A549 (cell line): ENCODE measurements at regions not wholly inside any gene's neighbourhood (a gene's known extent, or its start where the extent isn't known, plus 50 kb on each side); places are given as distances from the start of the nearest gene placed in this dataset.
A peak's percentile ranks its signal among the peaks of the same experiment; 100 is the strongest.

Source experiments
- ATAC-seq, 2 experiments: fragments of 200-7000 bp in 1 of 2; fragments of >200 bp in 1 of 2; cut with Nextera tagmentation in 1 of 2; cut with Tn5 transposase in 1 of 2; 3 replicates each; pipeline versions ENCODE4 v1.8.0 to v1.9.1; 2018 to 2020; ENCODE audit warnings: mild to moderate bottlenecking in 1 of 2, moderate library complexity in 1 of 2
- CTCF ChIA-PET: fragments of 300-600 bp; sonication (Branson Sonifier 250); formaldehyde crosslinking; extraction: SDS; loops from one replicate; lab custom pipeline; 2021; ENCODE audit warnings: antibody characterized with exemption, inconsistent platforms; lab: Yijun Ruan, JAX
- POLR2A ChIA-PET: fragments of 350-600 bp; formaldehyde crosslinking; extraction: SDS; loops from one replicate; lab custom pipeline; 2021; ENCODE audit warnings: antibody characterized with exemption, inconsistent platforms; lab: Yijun Ruan, JAX
- DNase-seq, 2 experiments: peaks; one replicate each; pipeline versions ENCODE4 v3.0.0 to v3.0.0-alpha.2; 2011 to 2016; ENCODE audit warnings: low read depth in 1 of 2, low spot score in 1 of 2
- FAIRE-seq: peaks from 2 replicates; lab custom pipeline; 2011; peaks lifted over from hg19 to GRCh38; lab: Jason Lieb, UNC
- H3K27ac ChIP-seq, 2 experiments: fragments of >200 bp; sonication (Bioruptor Twin); formaldehyde crosslinking; 3 replicates each; pipeline ENCODE4 v1.5.1; 2016 to 2017
- H3K4me1 ChIP-seq: fragments of >200 bp; sonication (Bioruptor Twin); formaldehyde crosslinking; 3 replicates; pipeline ENCODE4 v1.6.1; 2016
- H3K4me2 ChIP-seq: fragments of >200 bp; sonication (Bioruptor Twin); formaldehyde crosslinking; 3 replicates; pipeline ENCODE4 v1.6.1; 2016
- H3K4me3 ChIP-seq: fragments of >200 bp; sonication (Bioruptor Twin); formaldehyde crosslinking; 3 replicates; pipeline ENCODE4 v1.5.1; 2016
- H3K9me3 ChIP-seq: fragments of >200 bp; sonication (Bioruptor Twin); formaldehyde crosslinking; 3 replicates; pipeline ENCODE4 v1.6.1; 2016
- EHF ChIP-seq: fragments of 250-450 bp; sonication (Bioruptor Pico); IDR thresholded peaks from 2 replicates; pipeline ENCODE4 v1.5.0; 2020; ENCODE audit warnings: mild to moderate bottlenecking
- EHMT2 ChIP-seq: fragments of 200-600 bp; sonication (generic); IDR thresholded peaks from 2 replicates; pipeline ENCODE4 v1.6.1; 2016; ENCODE audit warnings: antibody characterized with exemption, low read depth, mild to moderate bottlenecking, moderate library complexity
- ESRRA ChIP-seq: fragments of 150-350 bp; IDR thresholded peaks from 2 replicates; pipeline ENCODE4 v1.6.1; 2014; ENCODE audit warnings: mild to moderate bottlenecking, low read length, borderline replicate concordance
- FOSL2 ChIP-seq, 2 experiments: fragments of 450-650 bp in 1 of 2; fragments of >200 bp in 1 of 2; sonication (Bioruptor Twin) in 1 of 2; formaldehyde crosslinking; IDR thresholded peaks; 2 replicates each; pipeline versions ENCODE4 v1.5.0 to v1.6.1; 2016 to 2020; ENCODE audit warnings: mild to moderate bottlenecking in 1 of 2, moderate library complexity in 1 of 2
- HOXA7 ChIP-seq: fragments of 250-450 bp; sonication (Bioruptor Pico); IDR thresholded peaks from 2 replicates; pipeline ENCODE4 v1.5.0; 2020; ENCODE audit warnings: mild to moderate bottlenecking, moderate library complexity
- HOXB13 ChIP-seq: fragments of 250-450 bp; sonication (Bioruptor Pico); IDR thresholded peaks from 2 replicates; pipeline ENCODE4 v1.5.0; 2020; ENCODE audit warnings: low read depth, mild to moderate bottlenecking, moderate library complexity
- PHF8 ChIP-seq: fragments of 200-600 bp; sonication (generic); IDR thresholded peaks from 2 replicates; pipeline ENCODE4 v1.6.1; 2016; ENCODE audit warnings: low read depth, mild to moderate bottlenecking, antibody characterized with exemption, moderate library complexity, borderline replicate concordance
- POLR2A ChIP-seq: IDR thresholded peaks from 2 replicates; pipeline ENCODE4 v1.6.1; 2012; ENCODE audit warnings: mild to moderate bottlenecking, low read length
- RARB ChIP-seq: fragments of 250-450 bp; sonication (Bioruptor Pico); IDR thresholded peaks from 2 replicates; pipeline ENCODE4 v1.8.0; 2021; ENCODE audit warnings: mild to moderate bottlenecking, moderate library complexity
- TFCP2L1 ChIP-seq: fragments of 250-450 bp; sonication (Bioruptor Pico); IDR thresholded peaks from 2 replicates; pipeline ENCODE4 v1.5.0; 2021; ENCODE audit warnings: mild to moderate bottlenecking
- TP53 ChIP-seq: fragments of 250-450 bp; sonication (Bioruptor Pico); IDR thresholded peaks from 2 replicates; pipeline ENCODE4 v1.5.0; 2021; ENCODE audit warnings: mild to moderate bottlenecking, moderate library complexity
- ZFP36 ChIP-seq: fragments of 450-650 bp; IDR thresholded peaks from 2 replicates; pipeline ENCODE4 v1.6.1; 2014; ENCODE audit warnings: borderline replicate concordance; ENCODE audit not compliant: partially characterized antibody
- WGBS: methylation state at CpG from one replicate; pipeline ENCODE4 v1.1.6; 2017; ENCODE audit errors: missing lambda C conversion rate; 5-methylcytosine and 5-hydroxymethylcytosine counted together
- TF ChIP-seq, protein P1 (sequence below): IDR thresholded peaks from 2 replicates; pipeline ENCODE4 v1.6.1; 2012
- TF ChIP-seq, protein P2 (sequence below): IDR thresholded peaks from 2 replicates; pipeline ENCODE4 v1.6.1; 2012; ENCODE audit warnings: low read depth, borderline replicate concordance
- TF ChIP-seq, protein P3 (sequence below): fragments of >200 bp; sonication (Bioruptor Twin); formaldehyde crosslinking; IDR thresholded peaks from 2 replicates; pipeline ENCODE4 v1.6.1; 2016
- TF ChIP-seq, protein P4 (sequence below): fragments of 150-350 bp; IDR thresholded peaks from 2 replicates; pipeline ENCODE4 v1.6.1; 2014; ENCODE audit warnings: low read depth, mild to moderate bottlenecking, low read length

DNA sequence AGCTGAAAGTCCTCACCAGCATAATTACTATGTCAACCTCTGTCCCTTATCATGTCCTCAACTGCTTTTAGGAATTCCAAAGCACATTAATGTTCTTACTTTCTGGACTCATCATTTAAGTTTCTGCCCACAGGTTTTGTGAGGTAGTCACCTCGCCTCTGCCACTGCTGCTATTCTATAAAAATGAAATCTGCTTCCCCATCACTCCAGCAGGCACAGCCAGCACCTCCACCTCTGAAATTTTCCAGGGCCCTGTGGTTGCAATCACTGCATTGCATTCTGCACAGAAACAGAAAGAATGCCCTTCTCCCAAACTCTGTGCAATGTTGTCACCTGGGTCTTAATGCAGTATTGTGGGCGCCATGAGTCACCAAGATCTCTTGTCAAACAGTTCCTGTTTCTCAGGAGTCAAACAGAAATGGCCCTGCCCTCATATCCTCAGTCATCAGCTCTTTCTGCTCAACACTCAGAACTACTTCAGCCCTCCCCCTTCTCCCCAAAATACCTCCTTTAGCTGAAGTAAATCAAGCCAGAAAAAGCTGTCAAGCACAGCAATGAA lies 529.2 kb upstream of the NBEA start:
- no peak overlapping the region; the same call in 2 of the 3 replicates for H3K4me2 ChIP-seq
- DNase-seq: peak in 1 of 2 experiments; percentile 19
- TF ChIP-seq, protein P1, sequence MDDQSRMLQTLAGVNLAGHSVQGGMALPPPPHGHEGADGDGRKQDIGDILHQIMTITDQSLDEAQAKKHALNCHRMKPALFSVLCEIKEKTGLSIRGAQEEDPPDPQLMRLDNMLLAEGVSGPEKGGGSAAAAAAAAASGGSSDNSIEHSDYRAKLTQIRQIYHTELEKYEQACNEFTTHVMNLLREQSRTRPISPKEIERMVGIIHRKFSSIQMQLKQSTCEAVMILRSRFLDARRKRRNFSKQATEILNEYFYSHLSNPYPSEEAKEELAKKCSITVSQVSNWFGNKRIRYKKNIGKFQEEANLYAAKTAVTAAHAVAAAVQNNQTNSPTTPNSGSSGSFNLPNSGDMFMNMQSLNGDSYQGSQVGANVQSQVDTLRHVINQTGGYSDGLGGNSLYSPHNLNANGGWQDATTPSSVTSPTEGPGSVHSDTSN: no peak
- no peak for TF ChIP-seq FOSL2 (IDR thresholded peaks at IDR 0.05)
- TF ChIP-seq FOSL2 (CRISPR knock-in tag; IDR thresholded peaks at IDR 0.05): no peak
- TF ChIP-seq, protein P2, sequence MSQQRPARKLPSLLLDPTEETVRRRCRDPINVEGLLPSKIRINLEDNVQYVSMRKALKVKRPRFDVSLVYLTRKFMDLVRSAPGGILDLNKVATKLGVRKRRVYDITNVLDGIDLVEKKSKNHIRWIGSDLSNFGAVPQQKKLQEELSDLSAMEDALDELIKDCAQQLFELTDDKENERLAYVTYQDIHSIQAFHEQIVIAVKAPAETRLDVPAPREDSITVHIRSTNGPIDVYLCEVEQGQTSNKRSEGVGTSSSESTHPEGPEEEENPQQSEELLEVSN: no peak
- TF ChIP-seq, protein P3, sequence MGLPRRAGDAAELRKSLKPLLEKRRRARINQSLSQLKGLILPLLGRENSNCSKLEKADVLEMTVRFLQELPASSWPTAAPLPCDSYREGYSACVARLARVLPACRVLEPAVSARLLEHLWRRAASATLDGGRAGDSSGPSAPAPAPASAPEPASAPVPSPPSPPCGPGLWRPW: no peak
- TF ChIP-seq HOXA7 (CRISPR knock-in tag): no peak
- no peak for TF ChIP-seq HOXB13 (CRISPR knock-in tag)
- TF ChIP-seq, all 56 proteins: peak for 0
- no peak for FAIRE-seq
- peak overlapping the region in 1 of 2 experiments; percentile 21; a peak in 1 of 6 replicates for H3K27ac ChIP-seq
- WGBS: 80% methylated on average over 2 of the region's 2 CpGs
- H3K4me3 ChIP-seq: no peak overlapping the region
- H3K4me1 ChIP-seq: peaks cover 21% of the 10 kb centered on the region
- ChIA-PET CTCF (interaction anchor here (0.5 to 1.3 kb wide), 2 partner anchors 9 to 149 kb away, joined by 3 read pairs; no protein-coding TSS in a partner anchor), POLR2A (no interaction called here)
- ATAC-seq: no peak
- no peaks in the 10 kb centered on the region for H3K9me3 ChIP-seq

DNA sequence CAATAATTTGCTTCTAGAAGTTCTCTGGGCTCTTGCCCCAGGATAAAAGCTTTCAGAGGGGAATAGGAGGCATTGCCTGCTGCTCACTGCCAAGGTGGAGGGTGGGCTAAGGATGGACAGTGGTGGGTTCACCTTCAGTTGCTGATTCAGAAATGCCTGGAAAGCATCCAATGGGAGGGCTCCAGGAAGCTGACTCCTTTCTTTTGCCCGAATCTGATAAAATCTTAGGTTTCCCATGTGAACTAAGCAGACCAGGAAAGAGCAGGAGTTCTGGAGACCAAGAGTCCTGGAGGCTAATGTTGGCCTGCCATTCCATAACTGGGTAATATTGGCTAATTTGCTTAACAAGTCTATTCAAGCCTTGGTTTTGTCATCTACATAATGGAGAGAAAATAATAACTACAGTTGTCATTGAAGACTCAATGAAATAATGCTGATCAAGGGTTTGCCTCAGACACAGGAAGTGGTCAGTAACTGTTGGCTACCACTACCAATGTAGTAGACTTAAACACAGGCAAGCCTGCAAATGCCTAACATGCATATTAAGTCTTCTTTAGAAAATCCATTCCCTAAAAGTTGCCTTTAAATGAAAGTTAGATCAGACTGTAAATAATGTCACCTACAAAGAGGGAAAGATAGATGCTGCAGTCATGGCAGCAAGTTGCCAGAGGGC lies 528.4 kb upstream of the NBEA start:
- DNase-seq (no peak), FAIRE-seq (no peak), ATAC-seq (no peak)
- H3K4me2 ChIP-seq: no peak overlapping the region
- H3K9me3 ChIP-seq: no peaks in the 10 kb centered on the region
- TF ChIP-seq EHF (no peak), ZFP36 (no peak), RARB (CRISPR knock-in tag) (no peak), EHMT2 (no peak), PHF8 (no peak), POLR2A (no peak), TFCP2L1 (CRISPR knock-in tag) (no peak), ESRRA (no peak)
- TF ChIP-seq, protein P4, sequence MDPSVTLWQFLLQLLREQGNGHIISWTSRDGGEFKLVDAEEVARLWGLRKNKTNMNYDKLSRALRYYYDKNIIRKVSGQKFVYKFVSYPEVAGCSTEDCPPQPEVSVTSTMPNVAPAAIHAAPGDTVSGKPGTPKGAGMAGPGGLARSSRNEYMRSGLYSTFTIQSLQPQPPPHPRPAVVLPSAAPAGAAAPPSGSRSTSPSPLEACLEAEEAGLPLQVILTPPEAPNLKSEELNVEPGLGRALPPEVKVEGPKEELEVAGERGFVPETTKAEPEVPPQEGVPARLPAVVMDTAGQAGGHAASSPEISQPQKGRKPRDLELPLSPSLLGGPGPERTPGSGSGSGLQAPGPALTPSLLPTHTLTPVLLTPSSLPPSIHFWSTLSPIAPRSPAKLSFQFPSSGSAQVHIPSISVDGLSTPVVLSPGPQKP: no peak
- no peak overlapping the region for H3K4me3 ChIP-seq
- ChIA-PET CTCF (interaction anchor here (0.5 to 1.3 kb wide), 3 partner anchors 8 to 149 kb away, joined by 3 read pairs; no protein-coding TSS in a partner anchor), POLR2A (no interaction called here)
- 0 out of 6 replicates have a peak overlapping the region, but pooled peaks of 1 of the 2 experiments have one; percentile 21 for H3K27ac ChIP-seq
- peaks cover 21% of the 10 kb centered on the region for H3K4me1 ChIP-seq
- 64% methylated on average over 1 of the region's 1 CpG for WGBS

DNA sequence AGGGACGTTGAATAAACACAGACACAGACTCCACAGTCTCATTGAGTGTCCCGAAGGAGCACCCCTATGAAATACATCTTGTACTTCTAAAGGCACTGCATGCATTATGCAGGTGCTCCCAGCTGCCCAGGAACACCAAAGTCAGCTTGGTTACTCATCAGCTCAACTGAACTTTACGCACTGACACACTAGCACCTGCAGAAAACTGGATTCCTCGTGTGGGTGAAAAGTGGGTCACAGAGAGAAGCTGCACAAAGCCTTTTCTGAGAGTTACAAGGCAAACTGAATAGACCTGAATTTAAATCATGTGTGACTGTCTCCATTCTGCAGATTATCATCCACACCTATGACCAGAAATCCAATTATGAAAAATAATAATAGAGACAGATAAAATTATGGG lies 527.5 kb upstream of the NBEA start:
- H3K27ac ChIP-seq: no peak overlapping the region
- no peak overlapping the region for H3K4me3 ChIP-seq
- ChIA-PET CTCF (interaction anchor here (1.1 kb wide), 1 partner anchor 13 kb away, joined by 3 read pairs; no protein-coding TSS in a partner anchor), POLR2A (no interaction called here)
- no peak overlapping the region for H3K4me2 ChIP-seq
- no peaks in the 10 kb centered on the region for H3K9me3 ChIP-seq
- WGBS: 56% methylated on average over 2 of the region's 4 CpGs
- FAIRE-seq (no peak), ATAC-seq (no peak), DNase-seq (no peak)
- H3K4me1 ChIP-seq: peaks cover 21% of the 10 kb centered on the region
- TF ChIP-seq TP53 (CRISPR knock-in tag): no peak
